HepG2 (cell line): ENCODE measurements at regions not wholly inside any gene's neighbourhood (a gene's known extent, or its start where the extent isn't known, plus 50 kb on each side); places are given as distances from the start of the nearest gene placed in this dataset.
A peak's percentile ranks its signal among the peaks of the same experiment; 100 is the strongest.

Source experiments
- ATAC-seq: fragments of 200-7000 bp; cut with Tn5 transposase; 3 replicates; pipeline ENCODE4 v1.9.1; 2020; ENCODE audit warnings: mild to moderate bottlenecking, moderate library complexity
- BruUV-seq: library from RNA; stranded (reverse); fragments of 400-500 nt; replicated peaks from 2 replicates; lab custom pipeline; 2021; lab: Mats Ljungman, UMichigan
- CTCF ChIA-PET: fragments of 300-600 bp; formaldehyde crosslinking; extraction: SDS; loops from one replicate; lab custom pipeline; 2021; ENCODE audit warnings: low total read pairs, inconsistent platforms, low intra/inter-chr PET ratio; lab: Yijun Ruan, JAX
- POLR2A ChIA-PET: fragments of 350-600 bp; sonication (Branson Sonifier 250); formaldehyde crosslinking; loops from one replicate; lab custom pipeline; 2020; ENCODE audit warnings: antibody characterized with exemption, inconsistent platforms; lab: Yijun Ruan, JAX
- DNase-seq: peaks from one replicate; pipeline ENCODE4 v3.0.0-alpha.2; 2015; ENCODE audit warnings: low spot score
- FAIRE-seq: peaks from 3 replicates; lab custom pipeline; 2011; peaks lifted over from hg19 to GRCh38; lab: Jason Lieb, UNC
- H2AFZ ChIP-seq: one replicate; pipeline ENCODE4 v1.6.1; 2011; ENCODE audit warnings: low read length, inconsistent platforms
- H3K27ac ChIP-seq: fragments of 300-600 bp; 3 replicates; pipeline ENCODE4 v1.8.0; 2011; ENCODE audit warnings: mixed run types, mild to moderate bottlenecking, mixed read lengths, low read length, inconsistent platforms; ENCODE audit not compliant: insufficient read depth; ENCODE audit errors: extremely low read length
- H3K27me3 ChIP-seq, 2 experiments: fragments of 200-600 bp in 1 of 2; 2 replicates in 1 of 2; 3 replicates in 1 of 2; pipeline versions ENCODE4 v1.6.0 to v1.8.0; 2011; ENCODE audit warnings: low read length in 2 of 2, mild to moderate bottlenecking in 2 of 2, moderate library complexity in 2 of 2, inconsistent platforms in 1 of 2; ENCODE audit not compliant: insufficient read depth in 2 of 2, control insufficient read depth in 1 of 2
- H3K36me3 ChIP-seq, 2 experiments: fragments of 200-600 bp in 1 of 2; replicated peaks in 1 of 2; 2 replicates in 1 of 2; 3 replicates in 1 of 2; pipeline versions ENCODE4 v1.5.1 to v1.8.0; 2011; ENCODE audit warnings: low read length in 2 of 2, inconsistent platforms in 1 of 2; ENCODE audit not compliant: insufficient read depth in 2 of 2, control insufficient read depth in 1 of 2
- H3K4me1 ChIP-seq: 2 replicates; pipeline ENCODE4 v1.5.1; 2012; ENCODE audit warnings: low read length, inconsistent platforms; ENCODE audit not compliant: insufficient read depth
- H3K4me2 ChIP-seq: 2 replicates; pipeline ENCODE4 v1.6.0; 2011; ENCODE audit warnings: low read depth, low read length, inconsistent platforms
- H3K4me3 ChIP-seq, 3 experiments: fragments of 200-600 bp in 1 of 3; sonication (generic), shearing (Covaris generic) in 1 of 3; replicated peaks in 1 of 3; 2 replicates each; pipeline ENCODE4 v1.5.1; 2011 to 2016; ENCODE audit warnings: low read length in 3 of 3, inconsistent platforms in 2 of 3, low read depth in 2 of 3, mild to moderate bottlenecking in 2 of 3, control low read depth in 1 of 3, mixed read lengths in 1 of 3; ENCODE audit not compliant: insufficient read depth in 1 of 3
- H3K79me2 ChIP-seq: one replicate; pipeline ENCODE4 v1.6.1; 2011; ENCODE audit warnings: low read length, inconsistent platforms; ENCODE audit not compliant: insufficient read depth
- H3K9ac ChIP-seq: 2 replicates; pipeline ENCODE4 v1.6.0; 2011; ENCODE audit warnings: mild to moderate bottlenecking, low read depth, low read length, inconsistent platforms; ENCODE audit not compliant: insufficient read depth
- H3K9me3 ChIP-seq: 2 replicates; pipeline ENCODE4 v1.5.1; 2012; ENCODE audit warnings: mild to moderate bottlenecking, low read length
- H4K20me1 ChIP-seq: 2 replicates; pipeline ENCODE4 v1.6.0; 2011; ENCODE audit warnings: inconsistent platforms, mild to moderate bottlenecking, low read length, moderate library complexity; ENCODE audit not compliant: insufficient read depth
- CEBPB ChIP-seq: IDR thresholded peaks from 2 replicates; pipeline ENCODE4 v1.6.1; 2011; ENCODE audit warnings: low read depth, low read length, improper control_type of control experiment, borderline replicate concordance
- CEBPG ChIP-seq: IDR thresholded peaks from 2 replicates; pipeline ENCODE4 v1.6.1; 2016
- HMGXB3 ChIP-seq: sonication (generic); formaldehyde crosslinking; IDR thresholded peaks from 2 replicates; pipeline ENCODE4 v1.4.0; 2020; ENCODE audit warnings: missing genetic modification reagents, borderline replicate concordance
- TEF ChIP-seq: sonication (generic); formaldehyde crosslinking; IDR thresholded peaks from 2 replicates; pipeline ENCODE4 v1.5.0; 2020; ENCODE audit warnings: missing genetic modification reagents
- TERF1 ChIP-seq: sonication (generic); formaldehyde crosslinking; IDR thresholded peaks from 2 replicates; pipeline ENCODE4 v1.8.0; 2022; ENCODE audit warnings: mild to moderate bottlenecking, missing genetic modification reagents, moderate library complexity
- ZBTB26 ChIP-seq: IDR thresholded peaks from 2 replicates; pipeline ENCODE4 v1.6.1; 2016; ENCODE audit warnings: missing compliant biosample characterization, missing genetic modification reagents, borderline replicate concordance
- ZNF740 ChIP-seq: sonication (generic); formaldehyde crosslinking; IDR thresholded peaks from 2 replicates; pipeline ENCODE4 v1.4.0; 2020; ENCODE audit warnings: missing genetic modification reagents
- WGBS: methylation state at CpG from one replicate; pipeline ENCODE4 v1.1.6; 2017; ENCODE audit warnings: low lambda C conversion rate; 5-methylcytosine and 5-hydroxymethylcytosine counted together
- in situ Hi-C: cut with HindIII; loops from 2 replicates; pipeline ENCODE4 v1.10.0; 2017; ENCODE audit warnings: low pct_unique_long_range_greater_than_20kb; ENCODE audit not compliant: extremely low pct_ligation_motif_present
- intact Hi-C: fragments of 100-400 bp; cut with micrococcal nuclease; formaldehyde crosslinking; loops from one replicate; pipeline ENCODE4 v1.10.0; 2022; ENCODE audit not compliant: unreplicated experiment

- ChIA-PET POLR2A (no interaction called here), CTCF (no interaction called here)
- Histone ChIP-seq H3K9ac (no peak overlapping the region), H3K79me2 (no peaks in the 10 kb centered on the region), H4K20me1 (no peaks in the 10 kb centered on the region), H3K27ac (no peak overlapping the region), H3K4me3 (no peak overlapping the region), H3K27me3 (peaks cover 0 to 1% of the 10 kb centered on the region in 2 experiments; a peak in 1 of 5 replicates), H3K4me2 (no peak overlapping the region), H3K36me3 (no peaks in the 10 kb centered on the region), H3K4me1 (no peaks in the 10 kb centered on the region), H3K9me3 (no peaks in the 10 kb centered on the region), H2AFZ (no peak overlapping the region)
- no TSS peak for BruUV-seq
- ATAC-seq (no peak), DNase-seq (no peak), FAIRE-seq (no peak)
- in situ Hi-C loops = no loop called here
- no peak for TF ChIP-seq TERF1 (CRISPR knock-in tag)
- TF ChIP-seq ZBTB26 (CRISPR knock-in tag) = no peak
- no peak for TF ChIP-seq ZNF740 (CRISPR knock-in tag)
- no peak for TF ChIP-seq HMGXB3 (CRISPR knock-in tag)
- peak; percentile 38; the same call in 1 of the 2 replicates for TF ChIP-seq CEBPG (CRISPR knock-in tag)
- TF ChIP-seq CEBPB = peak; percentile 92
- no peak for TF ChIP-seq TEF
- intact Hi-C loops = no loop called here
- WGBS = 2% methylated on average over 3 of the region's 3 CpGs
Measured at GRCh38 chr7:94266238-94266644, 128.5 kb upstream of the COL1A2 start.
